Central memory CD8-positive, alpha-beta T cell (primary cell): ENCODE measurements at regions not wholly inside any gene's neighbourhood (a gene's known extent, or its start where the extent isn't known, plus 50 kb on each side); places are given as distances from the start of the nearest gene placed in this dataset.
"Not testable (repeated sequence)": the region's sequence is repeated elsewhere in the genome, so short reads cannot be mapped to it uniquely, and the experiment has no call there.

Experiments used
- ATAC-seq: fragments of 150-1000 bp; cut with Tn5 transposase; replicated peaks from 2 replicates; pipeline ENCODE4 v1.10.0; 2022; ENCODE audit warnings: mild to moderate bottlenecking, moderate FRiP score, moderate number of reproducible peaks; ENCODE audit not compliant: poor library complexity, severe bottlenecking; ENCODE audit errors: extremely low read depth
- DNase-seq, 2 donors: peaks; one replicate each; pipeline ENCODE4 v3.0.0; 2021; ENCODE audit warnings: low spot score in 2 of 2
- H3K27ac Mint-ChIP-seq: one replicate; pipeline ENCODE4 v1.8.0; 2022; ENCODE audit warnings: low read depth, mild to moderate bottlenecking, moderate library complexity, mixed read lengths
- H3K27me3 Mint-ChIP-seq: one replicate; pipeline ENCODE4 v1.8.0; 2022; ENCODE audit warnings: mixed read lengths
- H3K36me3 Mint-ChIP-seq: one replicate; pipeline ENCODE4 v1.8.0; 2022; ENCODE audit warnings: mild to moderate bottlenecking, moderate library complexity, mixed read lengths; ENCODE audit not compliant: insufficient read depth
- H3K4me1 Mint-ChIP-seq: one replicate; pipeline ENCODE4 v1.8.0; 2022; ENCODE audit warnings: mixed read lengths
- H3K4me3 Mint-ChIP-seq: one replicate; pipeline ENCODE4 v1.8.0; 2022; ENCODE audit warnings: mild to moderate bottlenecking, moderate library complexity, mixed read lengths
- H3K9me3 Mint-ChIP-seq: one replicate; pipeline ENCODE4 v1.8.0; 2022; ENCODE audit warnings: mixed read lengths

GRCh38 chr16:34743115-34743514, 1283.7 kb downstream of the TP53TG3F start:
- DNase-seq (no peak), ATAC-seq (no peak)
- Mint-ChIP-seq H3K27ac (no peak overlapping the region), H3K36me3 (no peaks in the 10 kb centered on the region), H3K9me3 (peaks cover 34% of the 10 kb centered on the region), H3K27me3 (no peaks in the 10 kb centered on the region), H3K4me3 (no peak overlapping the region), H3K4me1 (no peaks in the 10 kb centered on the region)

DNA sequence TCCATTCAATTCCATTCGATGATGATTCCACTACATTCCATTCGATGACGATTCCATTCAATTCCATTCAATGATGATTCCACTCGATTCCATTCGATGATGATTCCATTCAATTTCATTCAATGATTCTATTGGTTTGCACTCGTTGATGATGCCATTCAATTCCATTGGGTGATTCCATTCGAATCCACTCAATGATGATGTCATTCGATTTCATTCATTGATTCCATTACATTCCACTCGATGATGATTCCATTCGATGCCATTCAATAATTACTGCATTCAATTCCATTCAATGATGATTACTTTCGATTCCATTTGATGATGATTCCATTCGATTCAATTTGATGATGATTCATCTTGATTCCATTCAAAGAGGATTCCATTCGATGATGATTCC, 1299.4 kb downstream of the TP53TG3F start:
- no peak overlapping the region for H3K4me3 Mint-ChIP-seq
- H3K36me3 Mint-ChIP-seq, result peaks cover 3% of the 10 kb centered on the region
- no peak overlapping the region for H3K27ac Mint-ChIP-seq
- DNase-seq (no peak), ATAC-seq (no peak)
- H3K9me3 Mint-ChIP-seq, result peaks cover 75% of the 10 kb centered on the region
- no peaks in the 10 kb centered on the region for H3K27me3 Mint-ChIP-seq
- H3K4me1 Mint-ChIP-seq, result no peaks in the 10 kb centered on the region

DNA sequence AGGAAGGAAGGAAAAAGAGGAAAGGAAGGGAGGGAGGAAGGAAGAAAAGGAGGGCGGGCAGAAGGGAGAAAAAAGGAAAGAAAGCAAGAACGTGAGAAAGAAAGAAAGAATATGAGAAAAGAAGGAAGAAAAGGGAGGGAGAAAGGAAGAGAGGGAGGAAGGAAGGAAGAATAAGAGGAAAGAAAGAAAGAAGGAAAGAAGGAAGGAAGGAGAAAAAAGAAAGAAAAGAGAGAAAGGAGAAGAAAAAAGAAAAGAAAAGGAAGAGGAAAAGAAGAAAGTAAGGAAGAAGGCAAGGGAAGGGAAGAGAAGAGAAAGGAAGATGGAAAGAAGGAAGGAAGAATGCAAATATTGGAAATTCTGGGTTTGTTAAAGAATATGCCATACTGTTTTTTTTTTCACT, 1332.4 kb downstream of the TP53TG3F start:
- H3K27me3 Mint-ChIP-seq, result not testable (repeated sequence)
- H3K9me3 Mint-ChIP-seq, result peaks cover 38% of the 10 kb centered on the region

DNA sequence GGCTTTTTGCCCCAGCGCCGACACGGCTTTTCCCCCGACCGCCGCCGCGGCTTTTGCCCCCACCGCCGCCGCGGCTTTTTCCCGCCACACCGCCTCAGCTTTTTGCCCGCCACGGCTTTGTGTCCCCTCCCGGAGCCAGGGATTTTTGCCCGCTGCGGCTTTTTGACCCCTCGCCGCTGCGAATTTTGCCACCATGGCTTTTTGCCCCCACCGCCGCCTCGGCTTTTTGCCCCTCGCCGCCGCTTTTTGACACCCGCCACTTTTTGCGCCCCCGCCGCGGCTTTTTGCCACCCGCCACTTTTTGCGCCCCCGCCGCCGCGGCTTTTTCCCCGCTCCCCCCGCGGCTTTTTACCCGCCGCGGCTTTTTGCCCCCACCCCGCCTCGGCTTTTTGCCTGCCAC, 1342.5 kb downstream of the TP53TG3F start:
- H3K36me3 Mint-ChIP-seq, result no peaks in the 10 kb centered on the region
- H3K27me3 Mint-ChIP-seq, result no peaks in the 10 kb centered on the region
- H3K4me3 Mint-ChIP-seq, result no peak overlapping the region
- no peak for ATAC-seq
- no peaks in the 10 kb centered on the region for H3K4me1 Mint-ChIP-seq
- DNase-seq, result no peak
- no peak overlapping the region for H3K27ac Mint-ChIP-seq
- H3K9me3 Mint-ChIP-seq, result peaks cover 11% of the 10 kb centered on the region

More for the DNA sequence above, 1332.4 kb downstream of the TP53TG3F start:
- not testable (repeated sequence) for H3K27ac Mint-ChIP-seq, ATAC-seq, DNase-seq, H3K36me3 Mint-ChIP-seq, H3K4me1 Mint-ChIP-seq, H3K4me3 Mint-ChIP-seq

DNA sequence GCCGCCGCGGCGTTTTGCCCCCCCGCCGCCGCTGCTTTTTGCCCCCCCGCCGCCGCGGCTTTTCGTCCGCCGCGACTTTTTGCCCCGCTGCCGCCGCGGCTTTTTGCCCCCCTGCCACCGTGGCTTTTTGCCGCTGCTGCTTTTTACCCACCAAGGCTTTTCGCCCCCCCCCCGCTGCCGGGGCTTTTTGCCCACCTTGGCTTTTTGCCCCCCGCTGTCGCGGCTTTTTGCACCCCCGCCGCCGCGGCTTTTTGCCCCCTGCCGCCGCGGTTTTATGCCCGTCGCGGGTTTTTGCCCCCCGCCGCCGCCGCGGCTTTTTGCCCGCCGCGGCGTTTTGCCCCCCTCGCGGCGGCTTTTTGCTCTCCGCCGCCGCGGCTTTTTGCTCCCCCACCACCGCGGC, 1343.0 kb downstream of the TP53TG3F start:
- no peak overlapping the region for H3K4me3 Mint-ChIP-seq
- H3K9me3 Mint-ChIP-seq, result peaks cover 11% of the 10 kb centered on the region

DNA sequence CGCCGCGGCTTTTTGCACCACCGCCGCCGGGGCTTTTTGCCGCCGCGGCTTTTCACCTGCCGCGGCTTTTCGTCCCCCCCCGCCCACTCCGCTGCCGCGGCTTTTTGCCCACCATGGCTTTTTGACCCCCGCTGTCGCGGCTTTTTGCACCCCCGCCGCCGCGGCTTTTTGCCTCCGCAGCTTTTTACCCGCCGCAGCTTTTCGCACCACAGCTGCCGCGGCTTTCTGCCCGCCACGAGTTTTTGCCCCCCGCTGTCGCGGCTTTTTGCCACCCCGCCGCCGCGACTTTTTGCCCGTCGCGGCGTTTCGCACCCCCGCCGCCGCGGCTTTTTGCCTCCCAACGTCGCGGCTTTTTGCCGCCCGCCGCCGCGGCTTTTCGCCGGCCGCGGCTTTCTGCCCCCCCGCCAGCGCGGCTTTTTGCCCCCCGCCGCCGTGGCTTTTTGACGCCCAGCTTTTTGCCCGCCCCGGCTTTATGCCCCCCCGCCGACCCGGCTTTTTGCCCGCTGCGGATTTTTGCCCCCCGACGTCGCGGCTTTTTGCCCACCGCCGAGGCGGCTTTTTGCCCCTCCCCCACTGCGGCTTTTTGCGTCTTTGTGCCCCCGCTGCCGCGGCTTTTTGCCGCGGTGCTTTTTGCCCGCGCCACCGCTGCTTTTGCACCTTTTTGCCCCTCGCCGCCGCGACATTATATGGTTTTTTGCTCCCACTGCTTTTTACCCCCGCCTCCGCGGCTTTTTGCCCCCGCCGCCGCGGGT, 1343.6 kb downstream of the TP53TG3F start:
- Mint-ChIP-seq H3K27ac (no peak overlapping the region), H3K36me3 (no peaks in the 10 kb centered on the region), H3K27me3 (no peaks in the 10 kb centered on the region), H3K4me3 (no peak overlapping the region), H3K4me1 (no peaks in the 10 kb centered on the region), H3K9me3 (peaks cover 9% of the 10 kb centered on the region)
- ATAC-seq, result no peak
- no peak for DNase-seq

More for the DNA sequence above, 1343.0 kb downstream of the TP53TG3F start:
- Mint-ChIP-seq H3K27me3 (no peaks in the 10 kb centered on the region), H3K4me1 (no peaks in the 10 kb centered on the region), H3K36me3 (no peaks in the 10 kb centered on the region), H3K27ac (no peak overlapping the region)
- DNase-seq (no peak), ATAC-seq (no peak)

DNA sequence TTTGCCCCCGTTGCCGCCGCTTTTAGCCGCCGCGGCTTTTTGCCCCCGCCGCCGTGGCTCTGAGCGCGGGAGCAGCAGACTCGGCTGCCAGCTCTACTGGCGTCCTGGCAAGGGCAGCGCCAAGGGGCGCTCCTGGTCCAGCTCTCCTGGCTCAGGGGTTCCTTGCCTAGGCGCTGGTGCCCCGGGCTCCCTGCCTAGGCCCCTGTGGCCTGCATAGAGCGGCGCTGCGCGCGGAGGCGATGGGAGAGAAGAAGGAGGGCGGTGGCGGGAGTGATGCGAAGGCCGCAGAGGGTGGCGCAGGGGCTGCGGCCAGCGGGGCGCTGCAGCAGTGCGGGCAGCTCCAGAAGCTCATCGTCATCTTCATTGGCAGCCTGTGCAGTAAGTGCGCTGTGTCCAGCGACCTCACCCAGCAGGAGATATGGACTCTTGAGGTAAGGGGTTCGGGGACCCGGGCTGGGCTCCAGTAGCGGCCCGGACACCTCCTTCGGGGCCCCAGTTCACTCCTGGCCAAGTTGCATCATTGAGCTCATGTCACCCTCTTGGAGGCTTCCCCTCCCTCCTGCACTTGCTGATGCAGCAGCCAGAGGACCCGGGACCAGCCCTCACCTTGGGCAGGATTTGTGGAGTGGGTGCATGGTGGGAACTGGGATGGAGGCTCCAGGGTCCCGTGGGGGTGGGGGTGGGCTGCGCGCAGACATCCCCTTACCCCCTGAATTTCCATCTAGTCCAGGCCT, 1344.4 kb downstream of the TP53TG3F start:
- ATAC-seq (no peak), DNase-seq (no peak)
- Mint-ChIP-seq H3K27me3 (no peaks in the 10 kb centered on the region), H3K4me3 (no peak overlapping the region), H3K9me3 (peaks cover 5% of the 10 kb centered on the region), H3K4me1 (no peaks in the 10 kb centered on the region), H3K27ac (no peak overlapping the region), H3K36me3 (no peaks in the 10 kb centered on the region)

GRCh38 chr16:34806992-34807644, 1347.7 kb downstream of the TP53TG3F start:
- ATAC-seq, H3K27ac Mint-ChIP-seq, H3K36me3 Mint-ChIP-seq, H3K4me3 Mint-ChIP-seq, H3K9me3 Mint-ChIP-seq, DNase-seq, H3K27me3 Mint-ChIP-seq, H3K4me1 Mint-ChIP-seq: not testable (repeated sequence)

DNA sequence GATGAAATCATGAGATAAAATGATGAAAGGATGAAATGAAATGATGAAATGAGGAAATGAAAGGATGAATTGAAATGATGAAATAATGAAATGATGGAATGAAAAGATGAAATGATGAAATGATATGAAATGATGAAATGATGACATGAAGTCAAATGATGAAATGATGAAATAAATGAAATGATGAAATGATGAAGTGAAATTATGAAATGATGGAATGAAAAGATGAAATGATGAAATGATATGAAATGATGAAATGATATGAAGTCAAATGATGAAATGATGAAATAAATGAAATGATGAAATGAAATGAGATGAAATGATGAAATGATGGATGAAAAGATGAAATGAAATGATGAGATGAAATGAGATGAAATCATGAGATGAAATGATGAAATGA, 1348.4 kb downstream of the TP53TG3F start:
- not testable (repeated sequence) for ATAC-seq, H3K4me3 Mint-ChIP-seq, H3K27ac Mint-ChIP-seq, H3K4me1 Mint-ChIP-seq, DNase-seq, H3K9me3 Mint-ChIP-seq, H3K27me3 Mint-ChIP-seq, H3K36me3 Mint-ChIP-seq

DNA sequence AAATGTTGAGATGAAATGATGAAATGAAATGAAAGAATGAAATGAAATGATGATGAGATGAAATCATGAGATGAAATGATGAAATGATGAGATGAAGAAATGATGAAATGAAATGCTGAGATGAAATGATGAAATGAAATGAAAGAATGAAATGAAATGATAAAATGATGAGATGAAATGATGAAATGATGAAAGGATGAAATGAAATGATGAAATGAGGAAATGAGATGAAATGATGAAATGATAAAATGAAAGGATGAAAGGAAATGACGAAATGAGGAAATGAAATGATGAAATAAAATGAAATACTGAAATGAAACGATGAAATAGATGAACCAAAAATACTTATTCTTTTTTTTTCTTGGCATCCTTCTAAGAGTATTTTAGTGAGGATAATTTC, 1349.1 kb downstream of the TP53TG3F start:
- not testable (repeated sequence) for H3K27ac Mint-ChIP-seq, DNase-seq, H3K4me3 Mint-ChIP-seq, ATAC-seq, H3K36me3 Mint-ChIP-seq, H3K9me3 Mint-ChIP-seq, H3K4me1 Mint-ChIP-seq, H3K27me3 Mint-ChIP-seq
